HG03460 (cell line): ENCODE measurements at regions not wholly inside any gene's neighbourhood (a gene's known extent, or its start where the extent isn't known, plus 50 kb on each side); places are given as distances from the start of the nearest gene placed in this dataset.
"Not testable (repeated sequence)": the region's sequence is repeated elsewhere in the genome, so short reads cannot be mapped to it uniquely, and the experiment has no call there.

Experiments
- ATAC-seq: cut with Tn5 transposase; IDR thresholded peaks from one replicate; pipeline ENCODE4 v1.9.1; 2021; ENCODE audit not compliant: unreplicated experiment

GRCh38 chr4:31692399-31692940, 972.3 kb downstream of the PCDH7 start:
- no peak for ATAC-seq

DNA sequence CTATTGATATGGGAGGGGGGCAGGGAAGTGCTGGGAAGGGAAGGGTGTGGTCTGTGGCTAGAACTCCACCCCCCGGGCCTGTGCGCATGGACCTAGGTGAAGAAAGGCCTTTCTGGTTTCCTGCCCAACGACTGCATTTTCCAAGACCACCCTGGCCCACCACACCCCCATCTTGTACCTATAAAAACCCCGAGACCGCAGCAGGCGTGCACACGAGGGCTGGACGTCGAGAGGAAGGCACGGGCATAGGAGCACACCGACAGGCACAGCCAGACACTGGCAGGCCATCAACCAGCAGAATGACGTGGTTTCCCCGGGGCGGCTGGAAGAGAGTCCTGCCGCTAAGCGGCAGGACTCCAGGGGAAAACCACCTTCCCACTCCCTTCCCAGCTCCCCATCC, 981.1 kb downstream of the PCDH7 start:
- ATAC-seq, result no peak

GRCh38 chr4:31702326-31702725, 982.2 kb downstream of the PCDH7 start:
- no peak for ATAC-seq

DNA sequence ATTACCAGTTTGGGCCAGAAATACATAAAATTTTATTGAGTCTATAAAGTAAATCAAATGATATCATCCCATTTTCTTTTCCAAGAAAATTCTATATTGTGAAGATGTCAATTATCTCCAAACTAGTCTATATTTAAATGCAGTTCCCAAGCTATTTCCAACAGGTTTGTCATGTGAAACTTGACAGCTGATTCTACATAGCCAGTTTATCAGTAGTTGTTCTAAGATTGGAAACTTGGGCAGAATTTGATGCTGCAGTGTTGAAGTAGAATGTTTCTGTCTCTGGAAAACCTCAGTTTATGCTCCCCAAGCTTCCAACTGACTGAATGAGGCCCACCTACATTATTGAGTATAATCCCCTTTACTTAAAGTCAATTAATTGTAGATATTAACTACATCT, 994.1 kb downstream of the PCDH7 start:
- no peak for ATAC-seq

GRCh38 chr4:31715302-31715701, 995.1 kb downstream of the PCDH7 start:
- ATAC-seq, result no peak

GRCh38 chr4:31727030-31727429, 1006.9 kb downstream of the PCDH7 start:
- ATAC-seq, result no peak

DNA sequence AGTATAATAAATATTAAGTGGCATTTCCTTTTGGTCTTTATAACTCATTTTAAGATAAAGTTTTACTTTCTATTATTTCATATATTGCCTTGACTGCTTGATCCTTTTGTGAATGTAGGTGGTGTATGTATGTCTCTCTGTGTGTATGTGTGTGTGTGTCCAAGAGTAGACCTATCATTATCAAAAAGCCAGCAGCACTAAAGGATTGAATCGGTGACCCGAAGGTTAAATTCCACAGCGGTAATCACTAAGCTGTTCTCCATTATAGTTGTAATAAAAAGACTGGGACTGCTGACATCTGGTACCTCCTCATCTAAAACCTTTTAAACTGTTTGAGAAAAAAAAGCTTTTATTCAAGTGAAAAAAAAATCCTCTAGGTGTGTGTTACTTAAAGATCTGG, 1014.8 kb downstream of the PCDH7 start:
- no peak for ATAC-seq

GRCh38 chr4:31737419-31737818, 1017.2 kb downstream of the PCDH7 start:
- no peak for ATAC-seq

DNA sequence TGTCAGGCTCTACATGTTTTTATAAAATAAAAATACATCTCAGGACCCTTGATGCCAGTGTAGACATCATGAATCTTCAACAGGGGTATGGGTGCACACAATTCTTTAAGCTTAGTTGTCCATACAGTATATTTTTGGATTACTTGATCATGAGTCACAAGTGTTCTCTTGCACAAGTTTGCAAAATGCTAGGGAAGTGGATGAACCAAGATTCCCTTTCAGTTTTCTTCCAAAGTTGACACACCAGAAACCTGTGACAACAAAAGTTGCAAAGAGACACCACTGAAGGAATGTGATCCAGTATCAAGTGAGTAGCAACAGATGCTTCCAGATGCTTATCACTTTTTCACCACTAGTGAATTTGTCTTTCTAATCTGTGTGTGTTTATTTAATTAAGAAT, 1021.2 kb downstream of the PCDH7 start:
- no peak for ATAC-seq

GRCh38 chr4:31748382-31748781, 1028.2 kb downstream of the PCDH7 start:
- no peak for ATAC-seq

DNA sequence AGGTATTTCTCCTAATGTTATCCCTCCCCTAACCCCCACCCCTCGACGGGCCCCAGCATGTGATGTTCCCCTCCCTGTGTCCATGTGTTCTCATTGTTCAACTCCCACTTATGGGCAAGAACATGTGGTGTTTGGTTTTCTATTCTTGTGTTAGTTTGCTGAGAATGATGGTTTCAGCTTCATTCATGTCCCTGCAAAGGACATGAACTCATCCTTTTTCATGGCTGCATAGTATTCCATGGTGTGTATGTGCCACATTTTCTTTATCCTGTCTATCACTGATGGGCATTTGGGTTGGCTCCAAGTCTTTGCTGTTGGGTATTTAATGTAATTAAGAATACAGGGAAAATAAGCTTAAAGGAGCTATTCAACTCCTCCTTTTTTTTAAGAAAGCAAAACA, 1030.4 kb downstream of the PCDH7 start:
- not testable (repeated sequence) for ATAC-seq

DNA sequence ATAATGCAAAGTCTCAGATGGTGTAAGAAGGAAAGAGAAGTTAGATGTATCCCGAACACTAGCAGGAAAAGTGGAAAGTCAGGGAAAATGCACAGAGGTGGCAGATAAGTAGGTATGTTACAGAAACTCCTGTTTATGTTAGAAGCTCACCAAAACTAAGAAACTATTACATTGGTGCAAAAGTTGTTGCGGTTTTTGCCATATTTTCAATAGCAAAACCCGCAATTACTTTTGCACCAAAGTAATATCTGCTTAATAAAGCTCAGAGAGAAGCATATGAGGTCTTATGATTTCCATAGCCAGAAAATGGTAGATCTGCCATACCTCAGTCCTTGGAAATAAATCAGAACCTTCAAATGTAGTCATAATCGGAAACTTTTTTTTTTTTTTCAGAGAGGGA, 1035.6 kb downstream of the PCDH7 start:
- ATAC-seq, result no peak

DNA sequence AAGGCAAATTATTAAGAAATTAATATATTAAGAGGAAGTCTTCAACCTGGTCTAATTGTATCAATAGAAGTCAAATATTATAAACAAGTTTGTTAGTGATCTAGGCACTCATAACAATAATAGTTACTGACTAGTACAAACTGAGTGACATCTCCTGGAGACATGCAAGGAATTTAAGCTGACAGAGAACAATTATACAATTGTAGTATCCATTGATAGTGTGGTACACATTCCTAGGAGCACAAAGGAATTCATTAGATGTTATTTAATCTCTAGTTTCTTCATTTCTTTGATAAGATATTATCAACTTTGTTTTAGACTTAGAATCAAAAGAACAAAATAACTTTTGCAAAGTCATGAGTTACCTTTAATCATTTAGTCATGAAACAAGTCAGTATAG, 1048.6 kb downstream of the PCDH7 start:
- ATAC-seq, result no peak

DNA sequence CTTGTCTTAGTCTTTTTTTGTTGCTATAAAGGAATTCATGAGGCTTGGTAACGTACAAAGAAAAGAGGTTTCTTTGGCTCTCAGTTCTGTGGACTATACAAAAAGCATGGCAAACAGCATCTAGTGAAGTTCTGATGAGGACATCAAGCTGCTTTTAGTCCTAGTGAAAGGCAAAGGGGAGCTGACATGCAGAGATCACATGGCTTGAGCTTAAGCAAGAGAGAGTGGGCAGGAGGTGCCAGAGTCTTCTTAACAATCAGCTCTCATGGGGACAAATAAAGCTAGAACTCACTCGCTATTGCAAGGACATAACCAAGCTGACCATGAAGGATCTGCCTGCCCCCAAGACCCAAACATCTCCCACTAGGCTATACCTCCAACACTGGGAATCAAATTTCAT, 1063.1 kb downstream of the PCDH7 start:
- ATAC-seq, result no peak

DNA sequence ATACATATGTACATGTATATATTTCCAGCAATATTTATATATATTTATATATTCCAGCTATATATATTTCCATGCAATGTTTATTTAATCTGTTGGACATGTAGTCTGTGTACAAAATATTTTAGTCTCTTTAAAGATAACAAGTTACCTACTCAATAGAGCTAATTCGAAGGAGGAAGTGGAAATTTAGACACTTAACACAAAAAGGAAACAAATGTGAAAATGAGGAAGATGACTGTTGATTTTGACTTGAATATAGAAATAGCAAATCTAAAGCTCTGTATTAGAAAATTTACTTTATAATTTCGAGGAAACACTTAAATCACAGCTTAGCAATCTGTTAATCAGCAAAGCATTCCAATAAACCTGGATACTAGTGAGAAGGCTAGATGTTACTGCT, 1064.4 kb downstream of the PCDH7 start:
- ATAC-seq, result no peak

DNA sequence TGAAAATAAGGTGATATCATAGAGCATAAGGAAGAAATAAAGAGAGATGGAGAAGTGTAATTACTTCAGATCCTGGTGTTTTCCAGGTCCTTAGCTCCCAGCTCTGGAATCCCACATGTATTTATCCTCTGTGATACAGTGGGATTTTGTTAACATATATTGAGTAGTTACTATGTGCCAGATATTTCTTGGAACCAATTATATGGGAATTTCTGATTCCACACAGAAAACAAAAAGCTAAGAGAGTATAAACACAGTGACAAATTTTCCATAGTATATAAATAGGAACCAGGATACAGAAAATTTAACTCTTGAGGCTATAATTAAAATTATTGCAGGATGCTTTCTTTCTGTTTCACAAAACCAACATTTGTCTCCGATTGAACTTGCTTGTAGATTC, 1067.5 kb downstream of the PCDH7 start:
- no peak for ATAC-seq

- no peak for ATAC-seq
These were observed 1068.5 kb downstream of the PCDH7 start for GRCh38 chr4:31788676-31789075.

DNA sequence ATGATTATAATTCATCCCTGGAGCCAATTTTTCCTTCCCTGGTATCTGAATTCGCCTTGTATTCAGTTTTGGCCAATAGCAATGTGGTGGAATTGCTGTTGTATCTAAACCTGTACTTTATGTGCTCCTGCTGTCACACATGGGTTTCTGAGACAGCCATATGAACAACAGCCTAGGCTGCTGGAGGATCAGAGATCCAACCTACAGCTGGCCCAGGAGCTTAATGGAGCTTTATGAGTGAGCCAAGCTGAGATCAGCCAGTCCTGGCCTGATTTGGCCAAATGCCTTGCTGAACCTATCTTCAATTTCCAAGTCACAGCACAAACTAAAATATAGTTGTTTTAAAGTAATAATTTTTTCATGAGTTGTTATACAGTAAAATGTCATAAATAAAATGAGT, 1071.5 kb downstream of the PCDH7 start:
- no peak for ATAC-seq

- ATAC-seq, result no peak
These were observed 1073.7 kb downstream of the PCDH7 start for GRCh38 chr4:31793907-31794306.

GRCh38 chr4:31797052-31797451, 1076.9 kb downstream of the PCDH7 start:
- not testable (repeated sequence) for ATAC-seq

DNA sequence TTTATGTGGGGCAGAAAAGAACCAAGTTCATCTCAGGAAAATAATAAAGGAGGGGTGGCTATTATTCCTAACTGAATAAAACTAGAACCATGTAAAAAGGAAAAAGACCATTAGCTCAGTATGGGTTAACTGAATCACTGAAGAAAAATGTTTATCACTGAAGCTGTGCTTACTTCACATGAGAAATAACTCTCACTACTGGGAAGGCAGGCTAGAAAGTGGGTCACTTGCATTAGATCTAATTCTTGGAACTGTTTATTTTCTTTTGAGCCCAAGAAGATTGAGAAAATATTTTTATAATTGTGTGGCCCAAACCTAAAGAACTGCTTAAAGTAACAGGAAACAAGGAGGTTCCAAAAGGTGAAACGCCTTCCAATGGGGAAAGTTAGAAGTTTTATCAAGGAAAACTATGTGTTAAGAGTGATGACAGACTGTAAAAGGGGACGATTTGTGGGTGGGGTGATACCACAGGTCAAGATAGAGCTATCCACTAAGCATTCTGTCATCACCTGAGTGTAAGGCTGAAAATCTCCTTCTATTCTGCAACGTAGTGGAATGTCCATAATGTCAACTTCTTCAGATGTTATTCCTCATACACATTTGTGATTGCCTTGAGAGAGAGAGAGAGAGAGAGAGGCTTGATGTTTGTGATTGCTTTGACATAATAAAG, 1083.5 kb downstream of the PCDH7 start:
- no peak for ATAC-seq

- ATAC-seq, result no peak
These were observed 1086.9 kb downstream of the PCDH7 start for GRCh38 chr4:31807036-31807435.

- no peak for ATAC-seq
These were observed 1124.2 kb downstream of the PCDH7 start for GRCh38 chr4:31844350-31844749.
